ENCODE measurements at regions not wholly inside any gene's neighbourhood (a gene's known extent, or its start where the extent isn't known, plus 50 kb on each side); places are given as distances from the start of the nearest gene placed in this dataset.
"Not testable (repeated sequence)": the region's sequence is repeated elsewhere in the genome, so short reads cannot be mapped to it uniquely, and the experiment has no call there.

GRCh38 chr17:71869841-71870545 is 250.8 kb upstream of the SOX9 start:
- DNase-seq (no peak), ATAC-seq (no peak)
- Mint-ChIP-seq H3K27me3 (no peaks in the 10 kb centered on the region), H3K27ac (no peak overlapping the region), H3K36me3 (ENCODE audit: low read depth) (no peaks in the 10 kb centered on the region), H3K4me1 (no peaks in the 10 kb centered on the region), H3K9me3 (ENCODE audit: low read depth) (peaks cover 5% of the 10 kb centered on the region), H3K4me3 (no peak overlapping the region)
- intact Hi-C loops (cut with DNase I, micrococcal nuclease): no loop called here
- ChIA-PET POLR2A (no interaction called here), CTCF (interaction anchor here (0.7 kb wide), 1 partner anchor 1148 kb away, joined by 3 read pairs; no protein-coding TSS in a partner anchor)

GRCh38 chr17:71870546-71870862 is 250.3 kb upstream of the SOX9 start:
- no peak overlapping the region for H3K27ac Mint-ChIP-seq
- H3K4me1 Mint-ChIP-seq: no peaks in the 10 kb centered on the region
- no peaks in the 10 kb centered on the region for H3K36me3 Mint-ChIP-seq (ENCODE audit: low read depth)
- ChIA-PET POLR2A (no interaction called here), CTCF (no interaction called here)
- H3K9me3 Mint-ChIP-seq (ENCODE audit: low read depth): peaks cover 5% of the 10 kb centered on the region
- ATAC-seq (no peak), DNase-seq (no peak)
- intact Hi-C loops (cut with DNase I, micrococcal nuclease): no loop called here
- H3K4me3 Mint-ChIP-seq: no peak overlapping the region
- no peaks in the 10 kb centered on the region for H3K27me3 Mint-ChIP-seq

DNA sequence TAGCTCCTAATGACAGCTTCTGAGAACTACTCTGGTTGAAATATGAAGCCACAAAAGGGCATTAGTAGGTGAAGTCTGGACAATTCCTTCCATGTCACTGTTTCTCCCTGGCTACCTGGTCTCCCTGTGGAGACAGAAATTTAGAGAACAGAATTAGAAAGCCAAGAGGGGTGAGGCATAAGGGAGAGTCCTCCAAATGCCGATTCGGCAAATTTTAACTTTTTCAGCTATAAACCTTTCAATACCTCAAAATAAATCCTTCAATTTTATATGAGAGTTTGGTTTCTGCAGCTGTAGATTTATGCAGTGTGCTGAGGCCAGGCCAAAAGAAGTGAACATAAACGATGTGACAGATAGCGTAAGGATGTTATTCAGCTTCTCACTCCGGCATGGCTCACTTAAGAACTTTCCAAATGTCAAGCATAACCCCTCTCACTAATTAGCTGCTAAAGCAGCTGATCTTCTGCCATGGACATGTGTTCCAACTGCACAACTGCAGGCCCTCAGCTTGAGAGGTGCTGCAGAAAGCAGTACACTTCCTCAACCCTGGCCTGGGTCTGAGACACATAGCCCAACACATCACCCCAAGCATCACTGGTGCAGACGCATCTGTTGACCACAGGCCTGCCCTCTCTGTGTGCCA is 247.9 kb upstream of the SOX9 start:
- H3K4me3 Mint-ChIP-seq: no peak overlapping the region
- H3K36me3 Mint-ChIP-seq (ENCODE audit: low read depth): no peaks in the 10 kb centered on the region
- POLR2A ChIA-PET: no interaction called here
- CTCF ChIA-PET: no interaction called here
- ATAC-seq (no peak), DNase-seq (no peak)
- intact Hi-C loops (cut with DNase I, micrococcal nuclease): no loop called here
- no peaks in the 10 kb centered on the region for H3K4me1 Mint-ChIP-seq
- no peaks in the 10 kb centered on the region for H3K27me3 Mint-ChIP-seq
- H3K27ac Mint-ChIP-seq: no peak overlapping the region
- H3K9me3 Mint-ChIP-seq (ENCODE audit: low read depth): peaks cover 3% of the 10 kb centered on the region

- DNase-seq; CTCF ChIA-PET; POLR2A ChIA-PET; H3K4me3 Mint-ChIP-seq; H3K36me3 Mint-ChIP-seq (ENCODE audit: low read depth); H3K27me3 Mint-ChIP-seq; H3K4me1 Mint-ChIP-seq; intact Hi-C loops (cut with DNase I, micrococcal nuclease); ATAC-seq; H3K9me3 Mint-ChIP-seq (ENCODE audit: low read depth); H3K27ac Mint-ChIP-seq: not testable (repeated sequence)
These were observed 246.0 kb upstream of the SOX9 start for GRCh38 chr17:71874773-71875172.

GRCh38 chr17:71878271-71878670 is 242.5 kb upstream of the SOX9 start:
- no peak overlapping the region for H3K4me3 Mint-ChIP-seq
- intact Hi-C loops (cut with DNase I, micrococcal nuclease): no loop called here

DNA sequence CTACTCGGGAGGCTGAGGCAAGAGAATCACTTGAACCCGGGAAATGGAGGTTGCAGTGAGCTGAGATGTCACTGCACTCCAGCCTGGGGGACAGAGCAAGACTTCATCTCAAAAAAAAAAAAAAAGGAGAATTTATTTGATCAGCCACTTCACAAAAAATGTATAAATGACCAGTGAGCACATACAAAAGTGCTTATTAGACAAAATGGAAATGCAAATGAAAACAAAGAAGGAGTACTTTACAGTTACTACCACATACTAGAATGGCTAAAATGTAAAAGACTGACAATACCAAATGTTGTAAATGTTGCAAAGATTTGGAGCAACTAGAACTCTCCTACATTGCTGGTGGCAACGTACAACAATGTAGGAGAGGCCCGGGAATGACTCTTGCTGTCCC is 241.8 kb upstream of the SOX9 start:
- ChIA-PET CTCF (no interaction called here), POLR2A (no interaction called here)
- no peaks in the 10 kb centered on the region for H3K4me1 Mint-ChIP-seq
- no peak overlapping the region for H3K27ac Mint-ChIP-seq
- H3K9me3 Mint-ChIP-seq (ENCODE audit: low read depth): no peaks in the 10 kb centered on the region
- no peaks in the 10 kb centered on the region for H3K27me3 Mint-ChIP-seq
- DNase-seq: no peak
- H3K36me3 Mint-ChIP-seq (ENCODE audit: low read depth): no peaks in the 10 kb centered on the region
- ATAC-seq: no peak
- H3K4me3 Mint-ChIP-seq: no peak overlapping the region
- intact Hi-C loops (cut with DNase I, micrococcal nuclease): no loop called here

More at GRCh38 chr17:71878271-71878670, 242.5 kb upstream of the SOX9 start:
- Mint-ChIP-seq H3K4me1 (no peaks in the 10 kb centered on the region), H3K27me3 (no peaks in the 10 kb centered on the region), H3K9me3 (ENCODE audit: low read depth) (no peaks in the 10 kb centered on the region), H3K27ac (no peak overlapping the region), H3K36me3 (ENCODE audit: low read depth) (no peaks in the 10 kb centered on the region)
- ATAC-seq (no peak), DNase-seq (no peak)
- CTCF ChIA-PET: interaction anchor here (0.7 kb wide), 1 partner anchor 11 kb away, joined by 3 read pairs; no protein-coding TSS in a partner anchor
- POLR2A ChIA-PET: no interaction called here

- Mint-ChIP-seq H3K4me1 (no peaks in the 10 kb centered on the region), H3K27me3 (no peaks in the 10 kb centered on the region), H3K4me3 (no peak overlapping the region), H3K36me3 (ENCODE audit: low read depth) (no peaks in the 10 kb centered on the region), H3K9me3 (ENCODE audit: low read depth) (peaks cover 2% of the 10 kb centered on the region), H3K27ac (no peak overlapping the region)
- intact Hi-C loops (cut with DNase I, micrococcal nuclease): no loop called here
- ChIA-PET POLR2A (no interaction called here), CTCF (no interaction called here)
- no peak for DNase-seq
- ATAC-seq: no peak
These were observed 239.8 kb upstream of the SOX9 start for GRCh38 chr17:71881041-71881440.

DNA sequence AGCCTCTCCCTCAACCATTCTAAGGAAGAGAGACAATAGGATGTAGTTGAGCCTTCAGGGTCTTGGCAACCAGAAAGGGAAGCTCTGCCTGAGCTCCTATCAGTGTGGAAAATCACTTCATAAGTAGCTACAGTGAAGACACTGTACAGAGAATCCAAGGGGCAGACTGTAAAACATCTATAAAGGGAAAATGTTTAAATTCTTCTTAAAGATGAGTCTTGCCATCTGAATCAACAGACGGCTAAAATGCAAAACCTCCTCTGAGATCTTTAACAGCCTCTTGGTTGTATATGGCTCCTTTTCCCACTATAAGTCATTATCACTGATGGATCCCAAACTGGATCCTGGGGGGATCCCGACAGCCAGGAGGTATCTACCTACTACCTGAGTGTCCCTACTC is 239.2 kb upstream of the SOX9 start:
- DNase-seq (no peak), ATAC-seq (no peak)
- no peaks in the 10 kb centered on the region for H3K4me1 Mint-ChIP-seq
- H3K27ac Mint-ChIP-seq: no peak overlapping the region
- intact Hi-C loops (cut with DNase I, micrococcal nuclease): no loop called here
- no peak overlapping the region for H3K4me3 Mint-ChIP-seq
- ChIA-PET CTCF (interaction anchor here (0.6 kb wide), 1 partner anchor 91 kb away, joined by 4 read pairs; no protein-coding TSS in a partner anchor), POLR2A (no interaction called here)
- H3K36me3 Mint-ChIP-seq (ENCODE audit: low read depth): no peaks in the 10 kb centered on the region
- no peaks in the 10 kb centered on the region for H3K27me3 Mint-ChIP-seq
- H3K9me3 Mint-ChIP-seq (ENCODE audit: low read depth): peaks cover 2% of the 10 kb centered on the region

DNA sequence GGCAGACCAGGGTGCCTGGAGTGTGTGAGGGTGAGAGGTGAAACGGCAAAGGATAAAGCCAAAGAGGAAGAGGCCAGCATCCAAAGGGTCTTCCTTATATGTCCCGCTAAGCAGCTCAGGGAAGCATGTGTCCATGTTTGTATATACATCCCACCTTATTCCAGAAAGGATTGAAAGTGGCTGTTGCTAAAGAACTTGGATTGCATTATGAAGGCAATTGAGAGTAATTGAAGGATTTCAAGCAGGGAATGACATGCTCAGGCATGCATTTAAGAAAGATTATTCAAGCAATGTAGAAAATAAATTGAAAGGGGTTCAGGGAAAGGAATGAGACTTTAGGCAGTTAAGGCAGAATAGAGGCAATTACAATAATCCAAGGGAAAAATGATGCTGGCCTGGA is 237.6 kb upstream of the SOX9 start:
- Mint-ChIP-seq H3K4me3 (no peak overlapping the region), H3K27me3 (no peaks in the 10 kb centered on the region), H3K36me3 (ENCODE audit: low read depth) (no peaks in the 10 kb centered on the region), H3K27ac (no peak overlapping the region), H3K4me1 (no peaks in the 10 kb centered on the region), H3K9me3 (ENCODE audit: low read depth) (peaks cover 2% of the 10 kb centered on the region)
- ChIA-PET POLR2A (no interaction called here), CTCF (no interaction called here)
- ATAC-seq (no peak), DNase-seq (no peak)
- intact Hi-C loops (cut with DNase I, micrococcal nuclease): no loop called here

GRCh38 chr17:71883845-71884244 is 237.0 kb upstream of the SOX9 start:
- Mint-ChIP-seq H3K27me3 (no peaks in the 10 kb centered on the region), H3K4me3 (no peak overlapping the region), H3K27ac (no peak overlapping the region), H3K4me1 (no peaks in the 10 kb centered on the region), H3K36me3 (ENCODE audit: low read depth) (no peaks in the 10 kb centered on the region), H3K9me3 (ENCODE audit: low read depth) (peaks cover 2% of the 10 kb centered on the region)
- ChIA-PET CTCF (interaction anchor here (0.7 kb wide), 2 partner anchors 131 to 1026 kb away, joined by 3 to 4 read pairs; no protein-coding TSS in a partner anchor), POLR2A (no interaction called here)
- DNase-seq: no peak
- no peak for ATAC-seq
- intact Hi-C loops (cut with DNase I, micrococcal nuclease): no loop called here

DNA sequence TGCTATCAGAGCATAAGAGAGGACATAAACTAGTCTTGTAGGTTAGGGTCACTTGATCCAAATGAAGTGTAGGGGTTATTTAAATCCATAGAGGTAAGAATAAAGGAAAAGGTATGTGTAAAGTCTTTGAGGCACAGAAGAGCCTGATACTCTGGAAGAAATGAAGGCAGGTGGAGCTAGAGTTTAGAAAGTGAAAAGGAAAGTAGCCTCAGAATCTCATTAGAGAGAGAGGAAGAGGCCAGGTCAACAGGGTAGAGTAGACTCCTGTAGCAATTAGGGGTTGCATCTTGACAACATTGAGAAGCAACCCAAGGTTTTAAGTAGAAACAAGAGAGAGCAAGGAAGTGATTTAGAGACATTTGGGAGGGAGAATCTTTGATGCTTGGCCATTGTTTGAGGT is 235.2 kb upstream of the SOX9 start:
- CTCF ChIA-PET: no interaction called here
- H3K27me3 Mint-ChIP-seq: no peaks in the 10 kb centered on the region
- no peak for DNase-seq
- POLR2A ChIA-PET: no interaction called here
- intact Hi-C loops (cut with DNase I, micrococcal nuclease): no loop called here
- no peaks in the 10 kb centered on the region for H3K4me1 Mint-ChIP-seq
- H3K4me3 Mint-ChIP-seq: no peak overlapping the region
- no peak for ATAC-seq
- H3K9me3 Mint-ChIP-seq (ENCODE audit: low read depth): peaks cover 2% of the 10 kb centered on the region
- H3K27ac Mint-ChIP-seq: no peak overlapping the region
- H3K36me3 Mint-ChIP-seq (ENCODE audit: low read depth): no peaks in the 10 kb centered on the region

- H3K36me3 Mint-ChIP-seq (ENCODE audit: low read depth): no peaks in the 10 kb centered on the region
- H3K9me3 Mint-ChIP-seq (ENCODE audit: low read depth): peaks cover 2% of the 10 kb centered on the region
- CTCF ChIA-PET: no interaction called here
- intact Hi-C loops (cut with DNase I, micrococcal nuclease): no loop called here
- H3K4me1 Mint-ChIP-seq: no peaks in the 10 kb centered on the region
- no peak overlapping the region for H3K4me3 Mint-ChIP-seq
- DNase-seq: no peak
- no peak for ATAC-seq
- POLR2A ChIA-PET: no interaction called here
- no peaks in the 10 kb centered on the region for H3K27me3 Mint-ChIP-seq
- H3K27ac Mint-ChIP-seq: no peak overlapping the region
These were observed 221.5 kb upstream of the SOX9 start for GRCh38 chr17:71899317-71899716.
